ENCODE measurements at regions not wholly inside any gene's neighbourhood (a gene's known extent, or its start where the extent isn't known, plus 50 kb on each side); places are given as distances from the start of the nearest gene placed in this dataset.

DNA sequence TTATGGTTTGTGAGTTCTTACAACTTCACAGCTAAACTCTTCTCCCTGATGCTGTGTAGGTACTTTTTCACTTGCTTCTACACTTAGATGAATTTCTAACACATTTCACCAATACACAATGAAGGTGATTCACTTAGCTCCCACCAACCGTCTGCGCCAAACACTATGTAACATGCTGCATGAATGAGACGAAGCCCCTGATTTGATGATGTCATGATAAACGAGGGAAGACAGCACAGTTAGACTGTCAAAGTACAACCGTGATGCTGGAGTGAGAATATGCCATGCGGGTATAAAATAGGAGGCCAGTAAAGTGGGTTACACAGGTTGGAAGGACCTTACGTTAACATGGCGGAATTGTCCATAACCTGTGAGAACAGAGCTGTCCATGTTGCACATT, 100.8 kb downstream of the KCNA4 start:
- BruUV-seq (replicated peaks) = no TSS peak
- ChIA-PET POLR2A (no interaction called here), RAD21 (ENCODE audit: low non-redundant PET in 1 of 2, low total read pairs in 2 of 2, uncharacterized antibody in 2 of 2, unreplicated experiment in 2 of 2) (no interaction called here)

More for the DNA sequence above, 100.8 kb downstream of the KCNA4 start:
- H3K9me3 ChIP-seq (ENCODE audit: control insufficient read depth in 1 of 2, insufficient read depth in 1 of 2, low read depth in 1 of 2, low read length in 2 of 2) = peaks cover 0 to 4% of the 10 kb centered on the region in 2 experiments; a peak in 1 of 4 replicates
- intact Hi-C loops (cut with micrococcal nuclease) = no loop called here
- no peak for TF ChIP-seq CEBPB (IDR thresholded peaks at IDR 0.05; ENCODE audit: low read depth)
- no peak for TF ChIP-seq SIN3A (IDR thresholded peaks at IDR 0.05; ENCODE audit: low read depth)
- no peak for TF ChIP-seq SP1 (IDR thresholded peaks at IDR 0.05; ENCODE audit: low read depth)
- no peak for TF ChIP-seq TCF7L2 (IDR thresholded peaks at IDR 0.05; ENCODE audit: borderline replicate concordance, extremely low read depth, insufficient read depth, insufficient read length)
- TF ChIP-seq ZNF274 (IDR thresholded peaks at IDR 0.05; ENCODE audit: low read depth, low read length) = no peak
- TF ChIP-seq POLR2AphosphoS5 (IDR thresholded peaks at IDR 0.05; ENCODE audit: low read depth, low read length) = no peak
- TF ChIP-seq, protein P1, sequence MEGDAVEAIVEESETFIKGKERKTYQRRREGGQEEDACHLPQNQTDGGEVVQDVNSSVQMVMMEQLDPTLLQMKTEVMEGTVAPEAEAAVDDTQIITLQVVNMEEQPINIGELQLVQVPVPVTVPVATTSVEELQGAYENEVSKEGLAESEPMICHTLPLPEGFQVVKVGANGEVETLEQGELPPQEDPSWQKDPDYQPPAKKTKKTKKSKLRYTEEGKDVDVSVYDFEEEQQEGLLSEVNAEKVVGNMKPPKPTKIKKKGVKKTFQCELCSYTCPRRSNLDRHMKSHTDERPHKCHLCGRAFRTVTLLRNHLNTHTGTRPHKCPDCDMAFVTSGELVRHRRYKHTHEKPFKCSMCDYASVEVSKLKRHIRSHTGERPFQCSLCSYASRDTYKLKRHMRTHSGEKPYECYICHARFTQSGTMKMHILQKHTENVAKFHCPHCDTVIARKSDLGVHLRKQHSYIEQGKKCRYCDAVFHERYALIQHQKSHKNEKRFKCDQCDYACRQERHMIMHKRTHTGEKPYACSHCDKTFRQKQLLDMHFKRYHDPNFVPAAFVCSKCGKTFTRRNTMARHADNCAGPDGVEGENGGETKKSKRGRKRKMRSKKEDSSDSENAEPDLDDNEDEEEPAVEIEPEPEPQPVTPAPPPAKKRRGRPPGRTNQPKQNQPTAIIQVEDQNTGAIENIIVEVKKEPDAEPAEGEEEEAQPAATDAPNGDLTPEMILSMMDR (IDR thresholded peaks at IDR 0.05 in 2 of 3, conservative IDR thresholded peaks at IDR 0.05 in 1 of 3; ENCODE audit: borderline replicate concordance in 1 of 3, insufficient read depth in 1 of 3, low read depth in 2 of 3, low read length in 2 of 3) = no peak
- TF ChIP-seq ZBTB33 (IDR thresholded peaks at IDR 0.05; ENCODE audit: extremely low read depth, insufficient replicate concordance, low read length) = no peak
- TF ChIP-seq, protein P2, sequence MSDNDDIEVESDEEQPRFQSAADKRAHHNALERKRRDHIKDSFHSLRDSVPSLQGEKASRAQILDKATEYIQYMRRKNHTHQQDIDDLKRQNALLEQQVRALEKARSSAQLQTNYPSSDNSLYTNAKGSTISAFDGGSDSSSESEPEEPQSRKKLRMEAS (IDR thresholded peaks at IDR 0.05) = no peak
- TF ChIP-seq RAD21 (IDR thresholded peaks at IDR 0.05; ENCODE audit: low read depth) = no peak
- TF ChIP-seq, protein P3, sequence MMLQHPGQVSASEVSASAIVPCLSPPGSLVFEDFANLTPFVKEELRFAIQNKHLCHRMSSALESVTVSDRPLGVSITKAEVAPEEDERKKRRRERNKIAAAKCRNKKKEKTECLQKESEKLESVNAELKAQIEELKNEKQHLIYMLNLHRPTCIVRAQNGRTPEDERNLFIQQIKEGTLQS (IDR thresholded peaks at IDR 0.05) = no peak
- no peak for TF ChIP-seq JUND (IDR thresholded peaks at IDR 0.05)
- H3K27me3 ChIP-seq (ENCODE audit: insufficient read depth, low read length) = no peaks in the 10 kb centered on the region
- H3K36me3 ChIP-seq (ENCODE audit: control insufficient read depth in 1 of 2, insufficient read depth in 2 of 2, low read length in 2 of 2) = no peaks in the 10 kb centered on the region
- no peak for DNase-seq (ENCODE audit: low read depth, low spot score)
- no peak for ATAC-seq
- no peak overlapping the region for H3K9ac ChIP-seq (ENCODE audit: low read length)
- no peak overlapping the region for H3K27ac ChIP-seq (ENCODE audit: low read depth, low read length)
- H3K9me2 ChIP-seq (ENCODE audit: insufficient read depth) = no peaks in the 10 kb centered on the region
- H4K20me1 ChIP-seq (ENCODE audit: insufficient read depth) = no peaks in the 10 kb centered on the region
- H3K4me3 ChIP-seq (replicated peaks in 1 of 2; ENCODE audit: low read depth in 1 of 2, low read length in 2 of 2) = no peak overlapping the region
- H3K4me1 ChIP-seq (ENCODE audit: control insufficient read depth in 1 of 2, insufficient read depth in 2 of 2, low read length in 2 of 2) = no peaks in the 10 kb centered on the region
- no peak overlapping the region for H3K4me2 ChIP-seq (ENCODE audit: low read length)
- H2AFZ ChIP-seq (ENCODE audit: low read depth, low read length, poor library complexity, severe bottlenecking) = no peak overlapping the region
- CTCF ChIA-PET = no interaction called here
- no peaks in the 10 kb centered on the region for H3K79me2 ChIP-seq (ENCODE audit: insufficient read depth, low read length)
